MM.1S (cell line): ENCODE measurements at regions not wholly inside any gene's neighbourhood (a gene's known extent, or its start where the extent isn't known, plus 50 kb on each side); places are given as distances from the start of the nearest gene placed in this dataset.

Experiments used
- CTCF ChIP-seq: fragments of 300-600 bp; sonication (generic); IDR thresholded peaks from 2 replicates; pipeline ENCODE4 v1.5.1; 2016; ENCODE audit warnings: antibody characterized with exemption, low read length, mixed read lengths
- EZH2 ChIP-seq: fragments of 300-600 bp; sonication (generic); optimal IDR thresholded peaks from 2 replicates; pipeline ENCODE3; 2017; ENCODE audit warnings: low read depth, mild to moderate bottlenecking, antibody characterized with exemption, low read length, mixed read lengths
- EZH2phosphoT487 ChIP-seq: fragments of 300-600 bp; sonication (generic); IDR thresholded peaks from 2 replicates; pipeline ENCODE4 v1.6.1; 2018; ENCODE audit warnings: antibody characterized with exemption, low read length

DNA sequence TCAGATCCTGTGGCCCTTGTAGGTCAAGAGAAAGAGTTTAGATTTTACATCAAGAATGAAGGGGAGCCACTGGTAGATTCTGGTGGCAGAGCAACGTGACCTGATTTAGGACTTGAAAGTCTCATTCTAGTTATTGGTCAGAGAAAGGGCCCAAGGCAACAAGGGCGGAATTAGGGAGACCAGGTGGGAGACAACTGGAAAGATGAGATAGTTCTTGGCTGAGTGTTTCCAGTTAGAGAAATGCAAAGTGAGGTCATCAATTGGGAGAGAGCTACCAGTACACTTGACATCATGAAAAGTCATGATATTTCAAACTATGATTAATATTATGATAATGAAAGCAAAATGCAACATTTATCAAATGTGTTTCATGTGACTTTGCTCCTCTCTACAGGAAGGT, 147.2 kb upstream of the FAM20A start:
- TF ChIP-seq CTCF (no peak), EZH2phosphoT487 (no peak), EZH2 (no peak)
